Neuron (in vitro differentiated cells): ENCODE measurements at regions not wholly inside any gene's neighbourhood (a gene's known extent, or its start where the extent isn't known, plus 50 kb on each side); places are given as distances from the start of the nearest gene placed in this dataset.

Experiments used
- H2AFZ ChIP-seq: one replicate; pipeline ENCODE4 v1.6.1; 2013; ENCODE audit warnings: low read depth, mild to moderate bottlenecking, inconsistent platforms, low read length, moderate library complexity
- H3K27me3 ChIP-seq: one replicate; pipeline ENCODE4 v1.6.1; 2013; ENCODE audit warnings: low read length; ENCODE audit not compliant: insufficient read depth
- H3K36me3 ChIP-seq: one replicate; pipeline ENCODE4 v1.6.1; 2013; ENCODE audit warnings: low read length; ENCODE audit not compliant: insufficient read depth
- H3K4me1 ChIP-seq: one replicate; pipeline ENCODE4 v1.6.1; 2013; ENCODE audit warnings: low read length; ENCODE audit not compliant: insufficient read depth
- H3K4me3 ChIP-seq: 2 replicates; pipeline ENCODE4 v1.5.1; 2013; ENCODE audit warnings: mild to moderate bottlenecking, low read length, moderate library complexity
- H3K9me3 ChIP-seq: one replicate; pipeline ENCODE4 v1.6.1; 2013; ENCODE audit warnings: low read length

- no peaks in the 10 kb centered on the region for H3K36me3 ChIP-seq
- H2AFZ ChIP-seq, result no peak overlapping the region
- peaks cover 3% of the 10 kb centered on the region for H3K9me3 ChIP-seq
- H3K27me3 ChIP-seq, result no peaks in the 10 kb centered on the region
- no peaks in the 10 kb centered on the region for H3K4me1 ChIP-seq
- no peak overlapping the region for H3K4me3 ChIP-seq
Measured at GRCh38 chr10:30756896-30757295, 127.3 kb upstream of the LYZL2 start.

- H3K9me3 ChIP-seq, result peaks cover under 1% of the 10 kb centered on the region
- H3K36me3 ChIP-seq, result no peaks in the 10 kb centered on the region
- H3K27me3 ChIP-seq, result no peaks in the 10 kb centered on the region
Measured at GRCh38 chr10:30756151-30756550, 126.6 kb upstream of the LYZL2 start.

GRCh38 chr10:30755441-30755953 lies 125.9 kb upstream of the LYZL2 start:
- Histone ChIP-seq H3K4me1 (no peaks in the 10 kb centered on the region), H2AFZ (no peak overlapping the region), H3K27me3 (peaks cover 3% of the 10 kb centered on the region), H3K9me3 (no peaks in the 10 kb centered on the region), H3K4me3 (no peak overlapping the region), H3K36me3 (no peaks in the 10 kb centered on the region)

More at GRCh38 chr10:30756151-30756550, 126.6 kb upstream of the LYZL2 start:
- Histone ChIP-seq H3K4me3 (no peak overlapping the region), H3K4me1 (no peaks in the 10 kb centered on the region), H2AFZ (no peak overlapping the region)

GRCh38 chr10:30752481-30752881 lies 122.9 kb upstream of the LYZL2 start:
- no peak overlapping the region for H2AFZ ChIP-seq
- no peaks in the 10 kb centered on the region for H3K36me3 ChIP-seq
- no peak overlapping the region for H3K4me3 ChIP-seq
- H3K4me1 ChIP-seq, result no peaks in the 10 kb centered on the region
- H3K9me3 ChIP-seq, result no peaks in the 10 kb centered on the region
- H3K27me3 ChIP-seq, result peaks cover 3% of the 10 kb centered on the region

GRCh38 chr10:30751678-30752331 lies 122.3 kb upstream of the LYZL2 start:
- peaks cover 3% of the 10 kb centered on the region for H3K27me3 ChIP-seq
- no peak overlapping the region for H2AFZ ChIP-seq
- no peaks in the 10 kb centered on the region for H3K36me3 ChIP-seq
- no peaks in the 10 kb centered on the region for H3K9me3 ChIP-seq
- no peak overlapping the region for H3K4me3 ChIP-seq
- no peaks in the 10 kb centered on the region for H3K4me1 ChIP-seq

GRCh38 chr10:30750971-30751677 lies 121.6 kb upstream of the LYZL2 start:
- Histone ChIP-seq H3K27me3 (peaks cover 3% of the 10 kb centered on the region), H3K9me3 (no peaks in the 10 kb centered on the region), H3K36me3 (no peaks in the 10 kb centered on the region), H3K4me3 (no peak overlapping the region), H3K4me1 (no peaks in the 10 kb centered on the region), H2AFZ (no peak overlapping the region)

GRCh38 chr10:30749385-30749784 lies 119.8 kb upstream of the LYZL2 start:
- Histone ChIP-seq H3K27me3 (peaks cover 3% of the 10 kb centered on the region), H3K4me1 (no peaks in the 10 kb centered on the region), H3K9me3 (no peaks in the 10 kb centered on the region), H3K36me3 (no peaks in the 10 kb centered on the region), H3K4me3 (no peak overlapping the region), H2AFZ (no peak overlapping the region)

- H3K36me3 ChIP-seq, result no peaks in the 10 kb centered on the region
- no peak overlapping the region for H3K4me3 ChIP-seq
- no peaks in the 10 kb centered on the region for H3K4me1 ChIP-seq
- no peaks in the 10 kb centered on the region for H3K9me3 ChIP-seq
- peaks cover 3% of the 10 kb centered on the region for H3K27me3 ChIP-seq
- H2AFZ ChIP-seq, result no peak overlapping the region
Measured at GRCh38 chr10:30748152-30748973, 118.8 kb upstream of the LYZL2 start.

- H3K4me1 ChIP-seq, result no peaks in the 10 kb centered on the region
- H3K36me3 ChIP-seq, result no peaks in the 10 kb centered on the region
Measured at GRCh38 chr10:30747633-30748032, 118.1 kb upstream of the LYZL2 start.

GRCh38 chr10:30745953-30746352 lies 116.4 kb upstream of the LYZL2 start:
- no peaks in the 10 kb centered on the region for H3K4me1 ChIP-seq
- no peaks in the 10 kb centered on the region for H3K9me3 ChIP-seq
- H2AFZ ChIP-seq, result no peak overlapping the region

More at GRCh38 chr10:30747633-30748032, 118.1 kb upstream of the LYZL2 start:
- Histone ChIP-seq H3K27me3 (peaks cover 3% of the 10 kb centered on the region), H2AFZ (no peak overlapping the region), H3K9me3 (no peaks in the 10 kb centered on the region), H3K4me3 (no peak overlapping the region)

GRCh38 chr10:30744106-30744505 lies 114.6 kb upstream of the LYZL2 start:
- Histone ChIP-seq H2AFZ (no peak overlapping the region), H3K4me1 (no peaks in the 10 kb centered on the region), H3K36me3 (no peaks in the 10 kb centered on the region), H3K9me3 (no peaks in the 10 kb centered on the region), H3K4me3 (no peak overlapping the region), H3K27me3 (no peaks in the 10 kb centered on the region)

More at GRCh38 chr10:30745953-30746352, 116.4 kb upstream of the LYZL2 start:
- Histone ChIP-seq H3K4me3 (no peak overlapping the region), H3K36me3 (no peaks in the 10 kb centered on the region), H3K27me3 (peaks cover 3% of the 10 kb centered on the region)

- H3K4me1 ChIP-seq, result no peaks in the 10 kb centered on the region
- H3K4me3 ChIP-seq, result no peak overlapping the region
- H3K9me3 ChIP-seq, result no peaks in the 10 kb centered on the region
- no peaks in the 10 kb centered on the region for H3K27me3 ChIP-seq
- H2AFZ ChIP-seq, result no peak overlapping the region
- H3K36me3 ChIP-seq, result no peaks in the 10 kb centered on the region
Measured at GRCh38 chr10:30743586-30743985, 114.0 kb upstream of the LYZL2 start.

- Histone ChIP-seq H3K27me3 (no peaks in the 10 kb centered on the region), H2AFZ (no peak overlapping the region), H3K9me3 (no peaks in the 10 kb centered on the region), H3K36me3 (no peaks in the 10 kb centered on the region), H3K4me1 (no peaks in the 10 kb centered on the region), H3K4me3 (no peak overlapping the region)
Measured at GRCh38 chr10:30742471-30742870, 112.9 kb upstream of the LYZL2 start.
